ENCODE measurements at regions not wholly inside any gene's neighbourhood (a gene's known extent, or its start where the extent isn't known, plus 50 kb on each side); places are given as distances from the start of the nearest gene placed in this dataset.

- H3K4me1 ChIP-seq: no peaks in the 10 kb centered on the region
- no peak overlapping the region for H3K27ac ChIP-seq (replicated peaks in 1 of 4)
- no peaks in the 10 kb centered on the region for H3K9me3 ChIP-seq
- no peaks in the 10 kb centered on the region for H3K27me3 ChIP-seq
- H3K4me3 ChIP-seq: no peak overlapping the region
- 84% methylated on average over 3 of the region's 3 CpGs for WGBS
- intact Hi-C loops (cut with DNase I): no loop called here
- no peaks in the 10 kb centered on the region for H3K36me3 ChIP-seq
- DNase-seq (ENCODE audit: extremely low spot score): no peak
- TF ChIP-seq EP300 (IDR thresholded peaks at IDR 0.05): no peak
- TF ChIP-seq POLR2AphosphoS5 (IDR thresholded peaks at IDR 0.05): no peak
- TF ChIP-seq POLR2A (IDR thresholded peaks at IDR 0.05; ENCODE audit: low read depth): no peak
- no peak for TF ChIP-seq CTCF (IDR thresholded peaks at IDR 0.05)
Observed at GRCh38 chr12:126312457-126312856, 1247.2 kb downstream of the AACS start.

GRCh38 chr12:126316411-126316810 lies 1251.2 kb downstream of the AACS start:
- no peaks in the 10 kb centered on the region for H3K27me3 ChIP-seq
- TF ChIP-seq POLR2A (IDR thresholded peaks at IDR 0.05; ENCODE audit: low read depth): no peak
- no peak for TF ChIP-seq CTCF (IDR thresholded peaks at IDR 0.05)
- no peak for TF ChIP-seq POLR2AphosphoS5 (IDR thresholded peaks at IDR 0.05)
- no peak for TF ChIP-seq EP300 (IDR thresholded peaks at IDR 0.05)
- no peak overlapping the region for H3K27ac ChIP-seq (replicated peaks in 1 of 4)
- H3K36me3 ChIP-seq: no peaks in the 10 kb centered on the region
- no peaks in the 10 kb centered on the region for H3K4me1 ChIP-seq
- no peak overlapping the region for H3K4me3 ChIP-seq
- H3K9me3 ChIP-seq: no peaks in the 10 kb centered on the region
- no peak for DNase-seq (ENCODE audit: extremely low spot score)
- WGBS: 10% methylated on average over 3 of the region's 3 CpGs
- intact Hi-C loops (cut with DNase I): no loop called here

GRCh38 chr12:126337556-126338441 lies 1272.6 kb downstream of the AACS start:
- H3K27me3 ChIP-seq: no peaks in the 10 kb centered on the region
- WGBS: 63% methylated on average over 7 of the region's 7 CpGs
- H3K9me3 ChIP-seq: peaks cover 0 to 4% (median 0%) of the 10 kb centered on the region in 4 donors
- no peaks in the 10 kb centered on the region for H3K36me3 ChIP-seq
- TF ChIP-seq POLR2AphosphoS5 (IDR thresholded peaks at IDR 0.05) (no peak), POLR2A (IDR thresholded peaks at IDR 0.05; ENCODE audit: low read depth) (no peak)
- H3K27ac ChIP-seq (replicated peaks in 1 of 4): no peak overlapping the region
- H3K4me1 ChIP-seq: no peaks in the 10 kb centered on the region
- intact Hi-C loops (cut with DNase I): no loop called here
- no peak overlapping the region for H3K4me3 ChIP-seq
- no peak for DNase-seq (ENCODE audit: extremely low spot score)

DNA sequence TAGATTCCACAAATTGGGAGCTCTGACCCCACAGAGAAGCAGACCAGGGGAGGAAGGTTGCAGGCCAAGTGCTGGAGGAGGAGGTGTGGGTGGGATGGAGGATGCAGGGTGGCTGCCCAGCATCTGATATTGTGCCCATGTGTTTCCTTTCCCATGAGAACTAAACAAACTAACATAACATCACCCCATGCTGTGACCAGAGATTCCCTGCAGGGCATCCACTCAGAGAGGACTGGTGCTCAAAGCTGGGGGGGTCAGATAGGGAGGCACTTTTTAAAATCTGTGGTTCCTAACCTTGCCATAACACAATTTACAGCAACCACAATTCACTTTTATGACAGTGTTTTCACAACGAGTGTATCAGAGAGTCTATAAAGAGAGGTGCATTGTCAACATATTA lies 1277.6 kb downstream of the AACS start:
- WGBS: 79% methylated on average over 1 of the region's 1 CpG
- H3K4me1 ChIP-seq: no peaks in the 10 kb centered on the region
- H3K27me3 ChIP-seq: no peaks in the 10 kb centered on the region
- DNase-seq (ENCODE audit: extremely low spot score): peak; percentile 39
- intact Hi-C loops (cut with DNase I): no loop called here
- no peaks in the 10 kb centered on the region for H3K36me3 ChIP-seq
- peaks cover 0 to 4% (median 0%) of the 10 kb centered on the region in 4 donors for H3K9me3 ChIP-seq
- no peak for TF ChIP-seq CTCF (IDR thresholded peaks at IDR 0.05)
- TF ChIP-seq EP300 (IDR thresholded peaks at IDR 0.05): no peak
- TF ChIP-seq POLR2AphosphoS5 (IDR thresholded peaks at IDR 0.05): no peak
- no peak overlapping the region for H3K27ac ChIP-seq (replicated peaks in 1 of 4)
- H3K4me3 ChIP-seq: no peak overlapping the region

GRCh38 chr12:126343321-126343720 lies 1278.1 kb downstream of the AACS start:
- 69% methylated on average over 3 of the region's 3 CpGs for WGBS
- TF ChIP-seq EP300 (IDR thresholded peaks at IDR 0.05) (no peak), POLR2A (IDR thresholded peaks at IDR 0.05; ENCODE audit: low read depth) (no peak), POLR2AphosphoS5 (IDR thresholded peaks at IDR 0.05) (no peak), CTCF (IDR thresholded peaks at IDR 0.05) (no peak)
- no peaks in the 10 kb centered on the region for H3K36me3 ChIP-seq

More at GRCh38 chr12:126343321-126343720, 1278.1 kb downstream of the AACS start:
- peak; percentile 60 for DNase-seq (ENCODE audit: extremely low spot score)
- no peaks in the 10 kb centered on the region for H3K27me3 ChIP-seq
- peaks cover 0 to 4% (median 0%) of the 10 kb centered on the region in 4 donors for H3K9me3 ChIP-seq
- H3K4me3 ChIP-seq: no peak overlapping the region
- H3K27ac ChIP-seq (replicated peaks in 1 of 4): no peak overlapping the region
- H3K4me1 ChIP-seq: no peaks in the 10 kb centered on the region
- intact Hi-C loops (cut with DNase I): no loop called here
